Fibroblast of skin of scalp (primary cell): ENCODE measurements at regions not wholly inside any gene's neighbourhood (a gene's known extent, or its start where the extent isn't known, plus 50 kb on each side); places are given as distances from the start of the nearest gene placed in this dataset.

Source experiments
- DNase-seq: peaks from one replicate; pipeline ENCODE4 v3.0.0-alpha.2; 2013

DNA sequence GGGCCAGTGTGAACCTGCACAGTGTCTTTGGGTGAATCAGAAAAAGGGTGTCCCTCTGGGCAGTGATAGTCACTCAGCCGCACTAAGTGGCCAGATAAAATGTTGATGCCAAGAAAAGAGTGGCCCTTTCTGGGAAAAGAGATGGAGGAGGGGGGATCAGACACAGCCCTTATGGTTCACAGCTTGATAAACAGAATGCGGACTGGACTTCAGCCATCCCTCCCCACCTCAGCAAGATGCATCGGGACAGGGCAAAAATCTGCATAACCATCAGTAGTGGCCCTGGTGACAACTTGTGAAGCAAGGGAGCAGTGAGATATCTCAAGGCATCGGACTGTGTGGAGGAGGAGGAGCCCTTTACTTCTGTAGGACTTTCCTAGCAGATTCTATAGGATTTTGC is 353.8 kb upstream of the PLXNA2 start:
- no peak for DNase-seq

DNA sequence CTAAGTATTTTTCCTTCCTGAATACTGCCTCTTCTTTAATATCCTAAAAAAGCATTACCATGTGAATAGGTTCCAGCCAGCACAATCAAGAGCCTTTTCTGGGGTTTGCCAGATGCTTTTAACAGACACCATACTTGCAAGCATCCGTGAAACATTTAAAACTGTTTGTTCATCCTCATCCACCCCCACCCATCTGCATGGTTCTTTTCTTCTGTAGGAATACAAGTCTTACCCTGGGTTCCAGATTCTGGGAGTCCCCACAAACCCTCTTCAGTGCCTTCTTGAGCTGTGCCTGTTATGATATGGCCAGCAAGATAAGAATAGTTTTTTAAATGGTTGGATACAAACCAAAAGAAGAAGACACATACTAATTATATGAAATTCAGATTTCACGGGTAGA is 354.9 kb upstream of the PLXNA2 start:
- DNase-seq: no peak

DNA sequence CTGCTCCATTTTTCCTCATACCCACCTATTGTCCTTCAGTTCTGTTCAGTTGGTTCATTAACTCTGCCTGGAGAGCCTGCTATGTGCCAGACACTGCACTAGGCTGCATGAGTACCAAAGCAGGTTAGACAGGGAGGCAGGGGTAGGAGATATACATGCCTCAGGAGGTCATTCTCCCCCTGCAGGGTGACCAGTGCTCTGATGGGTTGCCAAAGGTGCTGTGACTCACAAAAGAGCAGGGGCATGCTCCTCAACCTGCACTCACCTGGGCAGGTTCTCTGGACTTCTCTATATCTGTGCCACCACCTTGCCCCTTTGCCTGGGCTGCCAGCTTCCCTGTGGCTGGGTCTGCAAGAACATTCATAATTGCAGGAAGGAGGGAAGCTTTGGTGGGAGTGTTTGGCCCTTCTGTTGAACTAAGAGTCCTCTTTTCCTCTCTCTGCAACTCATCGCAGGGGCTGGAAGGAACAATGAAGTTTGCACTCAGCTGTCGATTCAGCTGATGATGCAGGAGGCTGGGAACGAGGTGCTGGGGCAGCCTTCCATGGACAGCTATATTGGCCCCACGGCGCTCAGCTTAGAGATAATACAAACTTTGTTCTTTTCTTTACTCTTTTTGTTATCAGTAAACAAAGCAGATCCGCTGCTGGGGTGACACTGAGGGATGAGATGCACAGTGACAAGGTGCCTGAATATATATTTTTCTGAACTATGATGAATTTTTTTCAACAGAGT is 356.4 kb upstream of the PLXNA2 start:
- DNase-seq: no peak

DNA sequence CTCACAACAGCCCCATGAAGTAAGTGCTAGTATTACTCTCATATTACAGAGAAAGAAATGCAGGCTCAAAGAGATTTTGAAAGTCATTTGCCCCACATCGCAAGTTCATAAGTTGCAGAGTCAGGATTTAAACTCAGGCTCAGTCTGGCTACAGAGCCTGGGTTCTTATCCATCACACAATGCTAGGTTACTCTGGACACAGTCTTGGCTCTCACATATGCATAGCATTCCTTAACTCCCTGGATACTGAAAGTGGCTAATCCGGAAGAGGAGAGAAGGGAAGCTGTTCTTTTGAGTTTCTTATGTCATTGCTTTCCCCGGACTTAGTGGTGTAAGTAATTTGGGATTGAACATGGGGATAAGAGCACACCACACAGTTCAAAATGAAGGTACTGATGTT is 357.4 kb upstream of the PLXNA2 start:
- peak; percentile 41 for DNase-seq

DNA sequence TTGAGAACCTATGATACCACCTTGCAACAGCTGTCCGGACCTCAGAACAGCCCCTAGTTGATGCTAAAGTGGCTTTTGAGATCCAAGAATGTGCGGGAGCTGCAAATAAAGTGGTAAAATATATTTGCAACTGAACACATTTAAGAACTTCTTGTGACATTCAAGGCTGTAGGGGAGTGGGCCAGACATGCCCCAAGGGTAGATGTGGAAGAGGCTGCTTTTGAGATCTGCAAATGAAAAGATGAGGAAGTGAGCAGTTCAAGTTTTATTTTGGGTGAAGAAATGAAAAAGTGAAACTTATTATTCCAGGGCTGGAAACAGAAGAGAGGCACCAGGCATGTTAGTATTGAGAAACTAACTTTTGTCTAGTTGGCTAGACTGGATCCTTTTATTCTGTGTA is 359.5 kb upstream of the PLXNA2 start:
- DNase-seq: no peak

DNA sequence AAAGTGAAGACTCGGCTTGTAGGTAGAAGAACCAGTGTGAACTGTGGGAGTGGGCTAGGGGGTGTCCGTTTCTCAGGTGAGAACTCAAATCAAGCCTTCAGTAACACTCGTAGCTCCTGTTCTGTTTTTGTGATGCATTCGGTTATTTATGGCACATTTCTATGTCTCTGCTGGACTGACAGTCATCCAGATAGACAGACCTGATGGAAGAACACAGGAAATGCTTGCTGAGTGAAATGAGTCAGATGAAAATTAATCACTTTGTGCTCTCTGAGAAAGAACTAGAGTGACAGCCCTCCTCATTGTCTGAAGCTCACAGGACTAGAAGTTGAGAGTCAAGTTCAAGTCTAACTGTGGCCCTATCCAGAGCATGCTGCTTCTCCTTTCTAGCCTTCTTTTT is 360.1 kb upstream of the PLXNA2 start:
- DNase-seq: peak; percentile 61

DNA sequence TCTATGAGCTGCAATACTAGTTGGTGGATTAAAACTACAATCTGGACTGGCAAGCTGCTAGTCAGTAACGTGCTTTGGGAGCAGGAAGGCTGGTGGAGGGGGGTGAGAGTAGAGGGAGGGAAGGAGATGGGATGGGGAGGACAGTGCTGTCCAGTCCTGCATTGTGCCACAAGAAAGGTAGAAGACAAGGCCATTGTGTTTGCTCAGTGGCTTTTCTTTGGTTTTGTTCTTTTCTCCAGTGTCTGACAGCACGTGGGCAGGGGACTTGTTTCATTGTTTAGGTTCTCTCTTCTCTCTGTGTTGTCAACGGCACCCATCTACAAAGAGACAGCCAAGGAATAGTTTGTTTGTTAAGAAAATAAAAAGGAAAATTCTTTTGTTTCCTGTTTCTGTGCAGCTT is 362.8 kb upstream of the PLXNA2 start:
- DNase-seq: no peak

DNA sequence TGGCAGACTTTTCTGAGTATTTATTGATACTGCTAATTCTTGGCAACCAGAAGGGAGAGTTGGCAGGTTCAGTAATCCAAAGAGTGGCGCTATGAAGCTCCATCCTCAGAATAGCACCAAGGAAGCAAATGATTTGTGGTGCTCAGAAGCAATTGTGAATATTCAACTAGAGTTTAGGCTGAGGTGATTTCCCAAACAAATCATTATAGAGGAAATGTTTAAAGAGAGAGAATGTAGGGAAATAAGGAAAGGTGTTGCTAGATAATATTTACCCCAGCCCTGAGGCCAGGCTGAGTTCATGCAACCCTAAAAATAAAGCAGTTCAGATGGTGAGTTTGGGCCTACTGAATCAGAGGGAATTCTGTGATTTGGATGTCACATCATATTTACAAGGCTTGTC is 363.4 kb upstream of the PLXNA2 start:
- DNase-seq: no peak

DNA sequence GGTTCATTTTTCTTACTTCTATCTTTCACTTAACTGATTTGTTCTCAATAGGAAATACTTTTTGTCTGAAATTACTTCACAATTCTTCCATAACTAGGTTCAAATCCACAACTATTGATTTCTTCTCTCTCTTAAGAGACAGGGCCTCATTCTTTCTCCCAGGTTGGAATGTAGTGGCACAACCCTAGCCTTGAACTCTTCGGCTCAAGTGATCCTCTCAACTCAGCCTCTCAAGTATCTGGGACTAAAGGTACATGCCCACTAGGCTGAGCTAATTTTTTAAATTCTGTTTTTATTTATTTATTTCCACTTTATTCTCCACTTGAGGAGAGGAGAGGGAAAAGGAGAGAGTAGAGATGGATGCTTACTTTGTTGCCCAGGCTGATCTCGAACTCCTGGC is 370.4 kb upstream of the PLXNA2 start:
- no peak for DNase-seq

DNA sequence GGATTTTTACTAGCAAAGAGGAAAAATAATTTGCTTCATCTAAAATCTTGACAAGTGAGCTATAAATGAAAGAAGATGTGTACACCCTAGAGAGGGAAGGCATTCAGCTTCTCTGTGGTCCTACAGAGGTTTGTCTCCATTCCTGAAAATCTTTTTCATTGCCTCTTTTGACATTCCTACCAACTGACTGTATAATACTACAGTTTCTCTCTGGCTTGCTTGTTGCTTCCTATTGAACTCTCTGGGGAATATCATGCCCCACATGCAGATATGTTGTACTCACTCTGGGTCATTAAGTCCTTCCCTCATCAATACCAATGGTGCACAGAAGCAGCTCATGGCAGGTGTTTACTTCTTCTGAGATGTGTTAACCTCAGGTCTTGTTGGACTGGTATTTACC is 371.2 kb upstream of the PLXNA2 start:
- DNase-seq: peak; percentile 71

DNA sequence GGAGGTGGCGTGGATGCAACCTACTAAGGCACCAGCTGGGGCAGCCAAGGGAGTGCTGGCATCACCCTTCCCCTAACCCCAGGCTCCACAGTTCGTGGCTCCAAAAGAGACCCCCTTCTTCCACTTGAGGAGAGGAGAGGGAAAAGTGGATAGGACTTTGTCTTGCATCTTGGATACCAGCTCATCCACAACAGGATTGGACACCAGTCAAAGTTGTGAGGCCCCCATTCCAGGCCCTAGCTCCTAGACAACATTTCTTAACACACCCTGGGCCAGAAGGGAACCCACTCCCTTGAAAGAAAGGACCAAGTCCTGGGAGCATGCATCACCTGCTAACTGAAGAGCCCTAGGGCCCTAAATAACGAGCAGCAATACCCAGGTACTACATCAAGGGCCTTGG is 372.6 kb upstream of the PLXNA2 start:
- DNase-seq: no peak

DNA sequence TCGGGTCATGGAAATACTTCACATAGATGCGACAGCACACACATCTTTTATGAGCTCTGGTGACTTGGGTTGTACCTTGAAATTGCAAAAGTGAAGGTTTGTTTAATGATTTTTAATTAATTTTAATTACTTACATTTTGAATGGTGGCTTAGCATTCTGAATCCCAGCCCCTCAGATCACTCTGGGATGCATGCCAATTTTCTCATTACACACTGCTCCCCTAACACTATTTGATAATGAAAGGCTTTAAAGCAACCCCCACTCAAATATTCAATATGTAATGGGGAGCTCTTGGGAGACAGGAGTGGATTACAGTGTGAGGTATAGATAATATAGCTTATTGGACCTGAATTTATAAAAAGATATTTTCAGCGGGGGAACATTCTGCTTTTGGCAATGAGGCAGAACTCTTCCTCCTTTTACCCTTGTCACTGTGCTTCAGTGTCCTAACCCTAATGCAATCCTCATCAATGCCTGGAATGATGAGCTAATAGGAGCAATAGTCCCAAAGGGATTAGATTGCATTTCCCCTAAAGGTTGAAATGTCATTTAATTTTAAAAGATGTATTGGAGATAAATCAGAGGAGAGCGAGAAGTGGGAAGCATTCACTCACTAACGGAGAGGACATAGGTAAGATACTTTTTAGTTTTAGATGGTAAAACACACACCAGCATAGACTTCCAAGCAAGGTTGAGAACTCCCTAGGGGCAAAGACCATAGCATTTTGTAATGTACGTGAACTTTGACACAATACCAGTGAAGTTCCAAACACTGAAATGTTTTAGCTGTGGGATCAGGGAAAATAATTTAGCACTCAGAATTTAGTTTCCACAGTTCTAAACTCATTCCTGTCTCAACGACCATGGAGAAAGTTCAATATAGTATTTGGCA is 384.1 kb upstream of the PLXNA2 start:
- DNase-seq: no peak

DNA sequence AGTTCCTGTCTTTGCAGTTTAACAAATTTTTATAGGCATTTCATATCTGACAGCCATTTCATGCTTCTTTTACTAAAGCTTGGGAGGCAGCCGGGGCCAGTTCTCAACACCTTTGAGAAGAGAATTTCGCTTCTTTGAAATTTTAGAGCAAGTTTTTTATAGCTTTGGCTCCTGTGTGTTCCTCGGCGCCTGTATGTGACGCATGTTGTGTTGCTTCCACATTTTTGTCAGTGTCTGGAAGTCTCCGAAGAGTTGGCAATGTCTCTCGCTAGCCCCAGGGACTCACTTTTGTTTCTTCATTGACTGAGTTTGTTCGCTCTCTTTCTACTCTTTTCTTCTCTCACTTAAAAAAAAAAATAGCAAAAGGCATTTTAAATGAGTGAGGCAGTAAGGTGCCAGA is 386.9 kb upstream of the PLXNA2 start:
- no peak for DNase-seq

DNA sequence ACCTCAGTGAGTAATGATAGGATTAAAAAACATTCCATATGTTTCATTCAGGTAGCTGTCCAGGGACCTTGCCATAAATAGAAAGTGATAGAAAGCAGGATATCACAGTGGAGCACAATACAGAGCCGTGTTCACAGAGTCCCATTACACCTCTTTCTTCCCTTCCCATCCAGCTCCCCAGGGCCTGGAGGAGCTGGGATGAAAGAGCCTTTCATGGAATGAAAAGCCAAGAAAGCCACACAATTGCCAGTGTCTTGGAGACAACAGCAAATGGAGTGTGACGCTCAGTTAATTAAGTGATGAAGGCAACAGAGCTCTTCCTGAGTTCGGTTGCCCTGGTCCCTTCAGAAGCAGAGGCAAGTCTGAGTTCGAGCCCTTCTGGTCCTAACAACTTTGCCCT is 387.3 kb upstream of the PLXNA2 start:
- DNase-seq: no peak

DNA sequence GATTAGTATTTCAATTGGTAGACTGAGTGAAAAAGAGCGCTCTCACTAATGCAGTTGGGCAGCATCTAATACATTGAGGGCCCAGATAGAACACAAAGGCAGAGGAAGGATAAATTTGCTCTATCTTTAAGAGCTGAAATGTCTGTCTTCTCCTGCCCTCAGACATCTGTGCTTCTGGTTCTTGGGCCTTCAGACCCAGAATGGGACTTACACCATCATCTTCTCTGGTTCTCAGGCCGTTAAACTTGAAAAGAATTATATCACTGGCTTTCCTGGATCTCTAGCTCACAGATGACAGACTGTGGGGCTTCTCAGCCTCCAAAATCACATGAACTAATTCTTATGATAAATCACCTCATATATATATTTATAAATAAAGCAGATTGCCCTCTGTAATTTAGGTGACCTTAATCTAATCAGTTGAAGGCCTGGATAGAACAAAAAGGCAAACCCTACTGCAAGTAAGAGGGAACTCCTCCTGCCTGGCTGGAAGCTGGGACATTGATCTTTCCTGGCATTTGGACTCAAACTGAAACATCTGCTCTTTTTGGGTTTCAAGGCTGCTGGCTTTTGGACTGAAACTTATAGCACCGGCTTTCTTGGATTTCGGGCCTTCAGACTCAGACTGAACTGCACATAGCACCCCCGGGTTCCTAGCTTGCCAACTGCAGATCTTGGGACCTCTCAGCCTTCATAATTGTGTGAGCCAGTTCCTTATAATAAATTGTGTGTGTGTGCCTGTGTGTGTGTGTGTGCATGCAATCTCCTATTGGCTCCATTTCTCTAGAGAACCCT is 390.4 kb upstream of the PLXNA2 start:
- no peak for DNase-seq

DNA sequence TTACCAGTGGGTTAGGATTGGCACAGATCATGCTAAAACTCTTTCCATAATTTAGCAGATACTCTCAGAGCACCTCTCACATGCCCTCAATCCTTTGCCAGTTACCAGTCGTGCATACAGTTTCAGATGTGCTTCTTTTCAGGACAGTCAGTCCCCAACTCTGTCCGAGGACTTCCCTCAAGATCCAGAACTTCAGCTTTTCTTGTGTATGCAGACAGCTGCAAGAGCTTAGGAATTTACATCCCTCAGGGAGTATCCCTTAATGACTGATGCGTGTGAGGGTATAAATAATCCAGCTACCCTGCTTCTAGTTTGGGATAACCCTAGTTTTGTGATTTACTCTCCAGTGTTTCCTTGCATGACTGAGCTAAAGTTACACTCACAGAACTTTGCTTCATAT is 393.0 kb upstream of the PLXNA2 start:
- no peak for DNase-seq

DNA sequence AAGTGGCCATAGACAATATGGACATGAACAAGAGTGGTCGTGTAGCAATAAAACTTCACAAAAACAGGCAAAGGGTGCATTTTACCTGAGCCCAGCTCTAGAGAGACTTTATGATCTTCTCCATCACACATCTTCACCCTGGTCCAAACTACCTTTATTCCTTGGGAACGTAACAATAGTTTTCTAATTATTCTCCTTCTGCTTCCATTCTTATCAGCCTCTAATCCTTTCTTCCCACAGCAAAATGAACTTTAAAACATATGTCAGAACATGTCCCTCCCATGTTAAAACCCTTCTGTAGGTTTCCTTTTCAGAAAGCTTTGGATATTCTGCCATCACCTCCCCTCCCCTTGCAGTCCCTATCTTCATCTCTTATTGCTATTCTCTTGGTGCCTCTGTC is 395.2 kb upstream of the PLXNA2 start:
- DNase-seq: no peak

DNA sequence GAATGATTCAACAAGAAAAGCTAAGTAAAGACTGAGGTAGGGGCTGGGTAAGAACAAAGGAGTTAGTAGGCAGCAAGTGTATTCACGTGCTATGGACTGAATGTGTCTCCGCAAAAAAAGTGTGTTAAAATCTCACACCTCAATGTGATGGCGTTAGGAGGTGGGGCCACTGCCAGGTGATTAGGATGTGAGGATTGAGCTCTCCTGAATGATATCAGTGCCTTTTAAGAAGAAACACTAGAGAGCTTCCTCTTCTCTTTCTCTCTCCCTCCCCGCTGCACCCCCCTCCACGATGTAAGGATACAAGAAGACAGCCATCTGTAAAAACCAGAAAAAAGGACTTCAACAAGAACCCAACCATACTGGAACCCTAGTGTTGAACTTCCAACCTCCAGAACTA is 396.1 kb upstream of the PLXNA2 start:
- no peak for DNase-seq

DNA sequence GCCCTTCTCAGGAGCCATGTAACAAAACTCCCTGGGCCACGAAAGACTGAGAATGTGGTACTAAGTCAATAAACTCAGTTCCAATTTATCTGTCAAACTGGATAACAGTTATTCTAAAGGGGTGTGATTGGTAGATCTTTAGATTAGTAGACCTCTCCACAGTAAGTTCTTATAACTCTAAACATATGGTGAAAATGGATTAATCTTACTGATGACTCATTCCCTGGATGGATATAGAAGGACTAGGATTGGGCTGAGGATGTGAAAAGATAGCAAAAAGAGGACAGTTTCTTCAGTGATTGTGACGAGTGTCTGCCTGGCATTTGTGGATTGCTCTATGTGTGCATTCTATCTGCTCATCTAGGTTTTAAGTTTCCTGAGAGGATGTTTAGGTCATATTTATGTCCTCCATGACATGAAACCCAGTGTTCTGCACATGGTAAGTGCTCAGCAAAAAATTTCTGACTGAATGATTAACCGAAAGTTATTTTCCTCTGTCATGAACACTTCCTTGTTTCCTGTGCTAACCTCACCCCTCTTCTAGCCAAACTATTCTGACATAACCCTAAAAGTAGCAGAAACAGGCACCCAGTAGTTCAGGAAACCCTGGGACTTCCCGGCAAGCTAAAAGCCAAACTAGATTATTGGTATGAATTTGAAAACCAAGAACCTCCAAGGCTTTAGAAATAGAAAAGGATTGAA is 397.5 kb upstream of the PLXNA2 start:
- no peak for DNase-seq

DNA sequence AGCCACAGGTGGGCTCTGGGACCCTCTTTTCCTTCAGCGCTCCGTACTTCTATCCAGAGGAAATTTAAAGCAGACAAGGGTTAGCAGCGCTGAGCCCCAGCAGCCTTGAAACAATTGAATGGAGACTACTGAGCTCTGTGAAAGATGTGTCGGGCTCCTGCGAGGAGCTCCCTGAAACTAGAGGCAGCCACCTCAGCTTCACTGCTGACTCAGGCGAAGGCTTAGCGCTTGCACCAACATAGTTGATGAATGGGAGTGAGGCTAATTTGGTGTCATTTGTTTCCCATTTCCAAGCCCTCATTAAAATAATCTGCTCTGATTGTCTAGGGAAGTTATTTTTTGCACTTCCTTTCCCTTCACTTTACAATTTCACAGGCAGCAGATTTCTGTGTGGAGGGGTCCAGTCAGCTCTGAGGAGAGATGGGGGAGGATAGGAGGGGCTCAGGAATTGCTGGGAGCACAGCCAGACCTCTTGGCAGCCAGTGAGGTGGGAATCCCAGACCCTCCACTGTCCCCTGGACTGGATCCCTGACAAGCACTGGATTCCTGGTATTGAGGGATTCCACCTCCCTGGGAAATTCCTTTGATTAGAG is 398.9 kb upstream of the PLXNA2 start:
- DNase-seq: no peak

DNA sequence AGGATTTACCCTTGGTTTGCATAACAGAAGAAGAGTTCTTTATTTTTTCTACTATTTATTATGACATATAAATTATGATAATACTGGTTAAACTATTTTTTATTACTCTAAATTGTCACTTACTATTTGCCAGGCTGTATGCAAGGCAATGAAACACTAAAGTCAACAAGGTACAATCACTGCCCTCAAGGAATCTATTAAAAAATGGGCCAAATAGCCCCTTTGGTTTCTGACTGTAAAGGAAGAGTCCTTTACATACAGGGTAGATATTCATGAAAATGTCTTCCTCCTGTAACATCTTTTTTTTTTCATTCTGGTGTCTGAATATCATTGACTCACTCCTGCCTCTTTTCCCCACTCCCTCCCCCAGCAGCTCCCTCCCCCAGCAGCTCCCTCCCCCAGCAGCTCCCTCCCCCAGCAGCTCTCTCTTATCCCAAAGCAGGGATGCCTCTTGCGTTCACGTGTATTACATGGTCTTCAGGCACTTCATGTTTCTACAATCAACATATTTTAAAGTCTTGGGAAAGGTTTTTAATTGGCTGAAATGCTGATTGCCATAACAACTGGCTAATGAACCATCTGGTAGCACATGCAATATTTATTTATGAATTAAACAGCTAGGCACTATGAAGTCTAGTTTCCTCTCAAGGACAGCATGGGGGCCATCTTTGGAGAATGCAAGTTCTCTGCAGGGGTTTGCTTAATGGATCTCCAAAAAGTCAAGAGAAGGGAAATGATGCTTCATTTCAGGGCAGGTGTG is 400.4 kb upstream of the PLXNA2 start:
- DNase-seq: no peak

DNA sequence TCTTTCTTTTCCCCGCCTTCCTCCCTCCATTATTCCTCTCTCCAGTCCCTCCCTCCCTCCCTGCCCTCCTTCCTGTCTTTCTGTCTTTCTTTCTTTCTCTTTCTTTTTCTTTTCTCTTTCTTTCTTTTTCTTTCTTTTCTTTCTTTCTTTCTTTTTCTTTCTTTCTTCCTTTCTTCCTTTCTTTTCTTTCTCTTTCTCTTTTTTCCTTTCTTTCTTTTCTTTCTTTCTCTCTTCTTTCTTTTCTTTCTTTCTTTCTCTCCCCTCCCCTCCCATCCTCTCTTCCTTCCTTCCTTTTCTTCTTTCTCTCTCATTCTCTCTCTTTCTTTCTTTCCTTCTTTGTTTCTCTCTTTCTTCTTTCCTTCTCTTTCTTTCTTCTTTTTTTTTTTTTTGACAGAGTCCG is 402.2 kb upstream of the PLXNA2 start:
- no peak for DNase-seq
